KMS-11 (cell line): ENCODE measurements at regions not wholly inside any gene's neighbourhood (a gene's known extent, or its start where the extent isn't known, plus 50 kb on each side); places are given as distances from the start of the nearest gene placed in this dataset.
"Not testable (repeated sequence)": the region's sequence is repeated elsewhere in the genome, so short reads cannot be mapped to it uniquely, and the experiment has no call there.

ENCODE experiments used
- H2AFZ ChIP-seq: fragments of 200-600 bp; sonication (generic); 2 replicates; pipeline ENCODE4 v1.6.1; 2016; ENCODE audit warnings: antibody characterized with exemption, mixed run types, low read depth
- H3K27ac ChIP-seq: fragments of 200-600 bp; sonication (generic); 2 replicates; pipeline ENCODE4 v1.6.1; 2016; ENCODE audit warnings: mild to moderate bottlenecking, mixed run types
- H3K27me3 ChIP-seq: fragments of 200-600 bp; sonication (generic); 2 replicates; pipeline ENCODE4 v1.6.1; 2017; ENCODE audit warnings: mild to moderate bottlenecking, low read depth, mixed run types, moderate library complexity; ENCODE audit not compliant: insufficient read depth
- H3K36me3 ChIP-seq: fragments of 200-600 bp; sonication (generic); 2 replicates; pipeline ENCODE4 v1.6.1; 2017; ENCODE audit warnings: mild to moderate bottlenecking, mixed run types; ENCODE audit not compliant: insufficient read depth
- H3K4me1 ChIP-seq: fragments of 200-600 bp; sonication (generic); 2 replicates; pipeline ENCODE4 v1.6.1; 2016; ENCODE audit warnings: mild to moderate bottlenecking, low read depth, mixed run types; ENCODE audit not compliant: poor library complexity, severe bottlenecking
- H3K4me2 ChIP-seq: fragments of 200-600 bp; sonication (generic); 2 replicates; pipeline ENCODE4 v1.7.0; 2016; ENCODE audit warnings: mild to moderate bottlenecking, mixed run types
- H3K4me3 ChIP-seq: fragments of 200-600 bp; sonication (generic); IDR thresholded peaks from 2 replicates; pipeline ENCODE4 v1.6.1; 2017; ENCODE audit warnings: low read depth, low read length, mixed read lengths; ENCODE audit not compliant: insufficient read depth
- H3K79me2 ChIP-seq: fragments of 200-600 bp; sonication (generic); 2 replicates; pipeline ENCODE4 v1.6.1; 2016; ENCODE audit warnings: low read depth, mixed run types; ENCODE audit not compliant: insufficient read depth
- H3K9ac ChIP-seq: fragments of 200-600 bp; sonication (generic); 2 replicates; pipeline ENCODE4 v1.6.1; 2016; ENCODE audit warnings: mild to moderate bottlenecking, mixed run types
- H4K20me1 ChIP-seq: fragments of 200-600 bp; sonication (generic); 2 replicates; pipeline ENCODE4 v1.6.1; 2016; ENCODE audit warnings: mild to moderate bottlenecking, mixed run types; ENCODE audit not compliant: insufficient read depth
- CTCF ChIP-seq: fragments of 200-600 bp; sonication (generic); conservative IDR thresholded peaks from 2 replicates; pipeline ENCODE4 v1.6.1; 2017; ENCODE audit warnings: low read depth, mild to moderate bottlenecking, antibody characterized with exemption, low read length, moderate library complexity, mixed read lengths

- not testable (repeated sequence) for H4K20me1 ChIP-seq, H3K27ac ChIP-seq, H3K27me3 ChIP-seq, H2AFZ ChIP-seq, H3K79me2 ChIP-seq, H3K36me3 ChIP-seq, H3K4me2 ChIP-seq, H3K4me1 ChIP-seq, H3K4me3 ChIP-seq, H3K9ac ChIP-seq
These were observed 49.9 kb upstream of the MSMB start for GRCh38 chr10:46095943-46096342.

GRCh38 chr10:46096446-46096845, 50.4 kb upstream of the MSMB start:
- Histone ChIP-seq H3K4me3 (no peak overlapping the region), H3K27ac (no peak overlapping the region), H3K27me3 (no peaks in the 10 kb centered on the region), H4K20me1 (no peaks in the 10 kb centered on the region), H3K36me3 (no peaks in the 10 kb centered on the region), H3K79me2 (no peaks in the 10 kb centered on the region), H2AFZ (no peak overlapping the region), H3K9ac (no peak overlapping the region), H3K4me2 (no peak overlapping the region), H3K4me1 (peaks cover 5% of the 10 kb centered on the region)
- TF ChIP-seq CTCF, result no peak

- no peak overlapping the region for H3K4me2 ChIP-seq
These were observed 51.0 kb upstream of the MSMB start for GRCh38 chr10:46096909-46097575.

GRCh38 chr10:46097576-46098317, 51.7 kb upstream of the MSMB start:
- TF ChIP-seq CTCF, result no peak
- Histone ChIP-seq H3K79me2 (no peaks in the 10 kb centered on the region), H3K4me3 (no peak overlapping the region), H3K4me1 (no peaks in the 10 kb centered on the region), H3K36me3 (no peaks in the 10 kb centered on the region), H3K27ac (no peak overlapping the region), H3K4me2 (no peak overlapping the region), H3K27me3 (no peaks in the 10 kb centered on the region), H3K9ac (no peak overlapping the region), H2AFZ (no peak overlapping the region), H4K20me1 (no peaks in the 10 kb centered on the region)

More at GRCh38 chr10:46096909-46097575, 51.0 kb upstream of the MSMB start:
- Histone ChIP-seq H3K36me3 (no peaks in the 10 kb centered on the region), H3K4me1 (peaks cover 1% of the 10 kb centered on the region), H3K9ac (no peak overlapping the region), H3K4me3 (no peak overlapping the region), H4K20me1 (no peaks in the 10 kb centered on the region), H3K27ac (no peak overlapping the region), H3K79me2 (no peaks in the 10 kb centered on the region), H3K27me3 (no peaks in the 10 kb centered on the region), H2AFZ (no peak overlapping the region)
- no peak for TF ChIP-seq CTCF

GRCh38 chr10:46098386-46098785, 52.3 kb upstream of the MSMB start:
- no peaks in the 10 kb centered on the region for H3K79me2 ChIP-seq
- H3K4me3 ChIP-seq, result no peak overlapping the region
- no peaks in the 10 kb centered on the region for H3K4me1 ChIP-seq
- no peak overlapping the region for H3K4me2 ChIP-seq
- H3K27me3 ChIP-seq, result no peaks in the 10 kb centered on the region
- H4K20me1 ChIP-seq, result no peaks in the 10 kb centered on the region
- H2AFZ ChIP-seq, result no peak overlapping the region
- no peak overlapping the region for H3K27ac ChIP-seq
- TF ChIP-seq CTCF, result no peak
- no peaks in the 10 kb centered on the region for H3K36me3 ChIP-seq
- no peak overlapping the region for H3K9ac ChIP-seq

GRCh38 chr10:46098925-46099324, 52.9 kb upstream of the MSMB start:
- not testable (repeated sequence) for H3K4me3 ChIP-seq, H3K27ac ChIP-seq, H4K20me1 ChIP-seq, H3K79me2 ChIP-seq, H3K4me1 ChIP-seq, H3K4me2 ChIP-seq, H2AFZ ChIP-seq, H3K9ac ChIP-seq, H3K36me3 ChIP-seq, H3K27me3 ChIP-seq
